ENCODE measurements at regions not wholly inside any gene's neighbourhood (a gene's known extent, or its start where the extent isn't known, plus 50 kb on each side); places are given as distances from the start of the nearest gene placed in this dataset.

DNA sequence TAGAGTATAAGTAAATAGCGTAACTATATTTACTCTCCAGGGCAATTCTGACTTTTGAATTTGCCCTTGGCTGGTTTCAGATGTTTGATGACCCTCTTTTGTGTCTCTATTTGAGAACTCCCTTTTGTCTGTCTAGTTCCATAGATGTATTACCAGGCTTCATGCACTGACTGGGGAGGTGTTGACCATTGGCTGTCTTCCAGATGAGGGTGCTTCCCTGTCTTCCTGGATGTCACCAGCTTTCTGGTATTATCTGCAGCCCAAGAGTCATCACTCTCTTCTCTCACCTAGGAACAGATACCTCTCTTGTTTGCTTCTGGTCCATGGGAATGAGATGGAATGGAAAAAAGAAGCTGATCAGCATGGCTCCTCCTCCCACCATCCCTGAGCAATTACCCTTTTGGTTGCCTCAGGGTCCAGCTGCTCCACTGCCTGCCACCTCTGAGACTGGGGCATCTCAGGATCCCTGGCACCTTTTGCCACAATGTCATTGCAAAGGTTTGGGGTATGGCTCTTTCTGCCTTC, 58.7 kb upstream of the TMED7 start:
- no peaks in the 10 kb centered on the region for H3K27me3 ChIP-seq
- ATAC-seq (no peak), DNase-seq (no peak)
- H3K36me3 ChIP-seq: no peaks in the 10 kb centered on the region
- H3K4me1 ChIP-seq: no peaks in the 10 kb centered on the region
- TF ChIP-seq CTCF (IDR thresholded peaks at IDR 0.05): no peak
- no peak overlapping the region for H3K27ac ChIP-seq
- intact Hi-C loops (cut with DNase I): no loop called here
- no peaks in the 10 kb centered on the region for H3K9me3 ChIP-seq
- no peak overlapping the region for H3K4me3 ChIP-seq

GRCh38 chr5:115683081-115683480, 57.2 kb upstream of the TMED7 start:
- H3K27ac ChIP-seq: no peak overlapping the region
- no peak overlapping the region for H3K4me3 ChIP-seq
- no peaks in the 10 kb centered on the region for H3K27me3 ChIP-seq
- H3K9me3 ChIP-seq: no peaks in the 10 kb centered on the region
- H3K4me1 ChIP-seq: no peaks in the 10 kb centered on the region
- ATAC-seq (no peak), DNase-seq (no peak)
- no peaks in the 10 kb centered on the region for H3K36me3 ChIP-seq
- no peak for TF ChIP-seq CTCF (IDR thresholded peaks at IDR 0.05)
- intact Hi-C loops (cut with DNase I): no loop called here
